H9 (cell line): ENCODE measurements at regions not wholly inside any gene's neighbourhood (a gene's known extent, or its start where the extent isn't known, plus 50 kb on each side); places are given as distances from the start of the nearest gene placed in this dataset.
"Not testable (repeated sequence)": the region's sequence is repeated elsewhere in the genome, so short reads cannot be mapped to it uniquely, and the experiment has no call there.

Experiments
- DNase-seq: peaks from one replicate; pipeline ENCODE4 v3.0.0-alpha.2; 2017
- H2AFZ ChIP-seq: one replicate; pipeline ENCODE4 v1.6.1; 2013; ENCODE audit warnings: mild to moderate bottlenecking, low read length, control low read depth, moderate library complexity
- H2AK5ac ChIP-seq: 2 replicates; pipeline ENCODE4 v1.6.1; 2013; ENCODE audit warnings: low read length, control low read depth, mixed read lengths; ENCODE audit not compliant: insufficient read length
- H2BK120ac ChIP-seq: one replicate; pipeline ENCODE4 v1.6.1; 2013; ENCODE audit warnings: low read depth, mild to moderate bottlenecking, low read length, control low read depth, inconsistent platforms; ENCODE audit not compliant: poor library complexity, severe bottlenecking
- H2BK12ac ChIP-seq: 2 replicates; pipeline ENCODE4 v1.6.1; 2013; ENCODE audit warnings: low read length, control low read depth, mixed read lengths, low read depth; ENCODE audit not compliant: insufficient read length
- H2BK15ac ChIP-seq: 2 replicates; pipeline ENCODE4 v1.6.1; 2013; ENCODE audit warnings: low read depth, low read length, control low read depth
- H2BK20ac ChIP-seq: one replicate; pipeline ENCODE4 v1.6.1; 2013; ENCODE audit warnings: low read depth, mild to moderate bottlenecking, low read length, control low read depth, inconsistent platforms; ENCODE audit not compliant: poor library complexity, severe bottlenecking
- H2BK5ac ChIP-seq: 2 replicates; pipeline ENCODE4 v1.6.1; 2013; ENCODE audit warnings: low read length, control low read depth, mixed read lengths; ENCODE audit not compliant: insufficient read length
- H3K14ac ChIP-seq: 2 replicates; pipeline ENCODE4 v1.6.1; 2013; ENCODE audit warnings: low read length, control low read depth; ENCODE audit not compliant: insufficient read depth
- H3K18ac ChIP-seq: 2 replicates; pipeline ENCODE4 v1.6.1; 2013; ENCODE audit warnings: low read depth, mild to moderate bottlenecking, mixed read lengths, low read length, control low read depth; ENCODE audit not compliant: insufficient read length
- H3K23ac ChIP-seq: 2 replicates; pipeline ENCODE4 v1.6.1; 2013; ENCODE audit warnings: low read length, control low read depth, mixed read lengths, low read depth; ENCODE audit not compliant: insufficient read length
- H3K23me2 ChIP-seq: 2 replicates; pipeline ENCODE4 v1.6.1; 2013; ENCODE audit warnings: low read depth, mild to moderate bottlenecking, mixed read lengths, low read length, control low read depth; ENCODE audit not compliant: insufficient read length, poor library complexity, severe bottlenecking
- H3K27ac ChIP-seq: 2 replicates; pipeline ENCODE4 v1.5.1; 2013; ENCODE audit warnings: low read length, control low read depth, mixed read lengths, low read depth; ENCODE audit not compliant: insufficient read length
- H3K27me3 ChIP-seq: 2 replicates; pipeline ENCODE4 v1.6.1; 2013; ENCODE audit warnings: low read length, control low read depth, inconsistent platforms; ENCODE audit not compliant: insufficient read depth
- H3K4ac ChIP-seq: 2 replicates; pipeline ENCODE4 v1.6.1; 2013; ENCODE audit warnings: low read depth, mild to moderate bottlenecking, control low read depth, inconsistent platforms, low read length, moderate library complexity
- H3K4me1 ChIP-seq: 2 replicates; pipeline ENCODE4 v1.6.1; 2013; ENCODE audit warnings: low read length, control low read depth, inconsistent platforms; ENCODE audit not compliant: insufficient read depth
- H3K4me2 ChIP-seq: 2 replicates; pipeline ENCODE4 v1.6.1; 2013; ENCODE audit warnings: low read length, control low read depth, mixed read lengths; ENCODE audit not compliant: insufficient read length, insufficient read depth
- H3K56ac ChIP-seq: 2 replicates; pipeline ENCODE4 v1.6.1; 2013; ENCODE audit warnings: low read depth, mild to moderate bottlenecking, mixed read lengths, low read length, control low read depth; ENCODE audit not compliant: insufficient read length
- H3K79me1 ChIP-seq: 2 replicates; pipeline ENCODE4 v1.6.1; 2013; ENCODE audit warnings: low read depth, mild to moderate bottlenecking, moderate library complexity, low read length, control low read depth, inconsistent platforms; ENCODE audit not compliant: insufficient read depth, poor library complexity, severe bottlenecking
- H3K79me2 ChIP-seq: 2 replicates; pipeline ENCODE4 v1.6.1; 2013; ENCODE audit warnings: low read length, control low read depth, inconsistent platforms; ENCODE audit not compliant: insufficient read depth
- H3K9ac ChIP-seq: 2 replicates; pipeline ENCODE4 v1.6.1; 2013; ENCODE audit warnings: low read length, control low read depth, mixed read lengths; ENCODE audit not compliant: insufficient read length; ENCODE audit errors: extremely low read depth
- H3K9me3 ChIP-seq: one replicate; pipeline ENCODE4 v1.6.1; 2013; ENCODE audit warnings: low read depth, low read length, inconsistent platforms; ENCODE audit not compliant: control insufficient read depth
- H3T11ph ChIP-seq: one replicate; pipeline ENCODE4 v1.6.1; 2013; ENCODE audit warnings: mild to moderate bottlenecking, low read length, control low read depth, inconsistent platforms
- H4K20me1 ChIP-seq: one replicate; pipeline ENCODE4 v1.6.1; 2013; ENCODE audit not compliant: control insufficient read depth, insufficient read length, insufficient read depth
- H4K5ac ChIP-seq: 2 replicates; pipeline ENCODE4 v1.6.1; 2013; ENCODE audit warnings: low read depth, mild to moderate bottlenecking, mixed read lengths, low read length, control low read depth; ENCODE audit not compliant: insufficient read length
- H4K8ac ChIP-seq: replicated peaks from 2 replicates; pipeline ENCODE4 v1.6.1; 2013; ENCODE audit warnings: low read length, control low read depth, mixed read lengths, low read depth; ENCODE audit not compliant: insufficient read length
- H4K91ac ChIP-seq: 2 replicates; pipeline ENCODE4 v1.6.1; 2013; ENCODE audit warnings: low read depth, mild to moderate bottlenecking, moderate library complexity, mixed read lengths, low read length, control low read depth; ENCODE audit not compliant: insufficient read length
- H3K27ac Mint-ChIP-seq, 3 experiments: 2 replicates in 2 of 3; 3 replicates in 1 of 3; pipeline ENCODE4 v1.8.0; 2020 to 2021; ENCODE audit warnings: mixed read lengths in 3 of 3, mild to moderate bottlenecking in 1 of 3, moderate library complexity in 1 of 3
- H3K27me3 Mint-ChIP-seq: 2 replicates; pipeline ENCODE4 v1.8.0; 2021; ENCODE audit warnings: low read depth, mild to moderate bottlenecking, moderate library complexity, mixed read lengths
- H3K36me3 Mint-ChIP-seq, 3 experiments: 2 replicates in 2 of 3; 3 replicates in 1 of 3; pipeline ENCODE4 v1.8.0; 2020 to 2021; ENCODE audit warnings: low read depth in 3 of 3, mixed read lengths in 3 of 3; ENCODE audit not compliant: insufficient read depth in 1 of 3
- H3K4me1 Mint-ChIP-seq, 2 experiments: 2 replicates each; pipeline ENCODE4 v1.8.0; 2020; ENCODE audit warnings: mixed read lengths in 2 of 2
- H3K4me3 Mint-ChIP-seq, 2 experiments: 2 replicates in 1 of 2; 3 replicates in 1 of 2; pipeline ENCODE4 v1.8.0; 2020 to 2021; ENCODE audit warnings: mild to moderate bottlenecking in 2 of 2, mixed read lengths in 2 of 2, moderate library complexity in 1 of 2
- H3K9me3 Mint-ChIP-seq, 2 experiments: 2 replicates in 1 of 2; 3 replicates in 1 of 2; pipeline ENCODE4 v1.8.0; 2020; ENCODE audit warnings: mild to moderate bottlenecking in 2 of 2, mixed read lengths in 2 of 2, moderate library complexity in 1 of 2
- WGBS: extraction: QIAGEN DNeasy Blood & Tissue Kit; methylation state at CpG from one replicate; pipeline ENCODE4 v1.1.7; 2013; ENCODE audit warnings: missing lambda C conversion rate, low lambda C conversion rate, mixed read lengths; ENCODE audit not compliant: insufficient read length; ENCODE audit errors: extremely low coverage; 5-methylcytosine and 5-hydroxymethylcytosine counted together
- TF ChIP-seq, protein P1 (sequence below): fragments of 200-600 bp; sonication (generic); conservative IDR thresholded peaks from 3 replicates; pipeline ENCODE4 v1.8.0; 2021; ENCODE audit warnings: antibody characterized with exemption, mild to moderate bottlenecking

DNA sequence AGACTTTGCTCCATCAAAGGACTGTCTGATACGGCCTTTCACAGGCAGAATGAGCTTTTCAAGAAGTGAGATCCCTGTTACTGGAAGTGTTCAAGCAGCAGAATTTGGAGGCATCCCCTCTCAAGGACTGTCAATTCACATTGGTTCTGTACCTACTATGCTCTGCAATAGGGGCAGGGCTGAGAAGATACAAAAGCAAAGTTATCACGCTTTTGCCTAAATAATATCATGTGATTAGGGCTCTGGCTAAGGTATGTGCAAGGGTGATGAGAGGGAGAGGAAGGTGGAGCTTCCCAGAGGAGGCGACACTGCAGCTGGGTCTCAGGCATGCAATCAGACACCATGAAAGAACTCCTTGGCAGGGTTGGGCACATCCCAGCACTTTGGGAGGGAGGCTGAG lies 80.2 kb upstream of the PIM1 start:
- Histone ChIP-seq H2BK12ac (no peak overlapping the region), H3K4me2 (no peak overlapping the region), H3K14ac (no peak overlapping the region), H2BK15ac (no peak overlapping the region), H3K27me3 (no peaks in the 10 kb centered on the region), H3K23me2 (no peaks in the 10 kb centered on the region), H3K4ac (no peak overlapping the region), H3K4me1 (peaks cover 3% of the 10 kb centered on the region; the same call in 1 of the 2 replicates), H4K8ac (no peak overlapping the region), H3K9me3 (no peaks in the 10 kb centered on the region), H3K23ac (no peak overlapping the region), H4K91ac (no peak overlapping the region), H2AK5ac (no peak overlapping the region), H2BK120ac (no peak overlapping the region), H3K18ac (no peak overlapping the region), H2BK5ac (no peak overlapping the region), H3K27ac (no peak overlapping the region), H2AFZ (no peak overlapping the region), H2BK20ac (no peak overlapping the region), H3K79me1 (no peaks in the 10 kb centered on the region), H4K5ac (no peak overlapping the region), H3K79me2 (no peaks in the 10 kb centered on the region), H3K9ac (no peak overlapping the region), H4K20me1 (no peaks in the 10 kb centered on the region), H3T11ph (no peak overlapping the region), H3K56ac (no peak overlapping the region)
- Mint-ChIP-seq H3K36me3 (no peaks in the 10 kb centered on the region; a peak in 1 of 7 replicates), H3K9me3 (no peaks in the 10 kb centered on the region; a peak in 1 of 5 replicates), H3K4me1 (peaks cover 11 to 16% of the 10 kb centered on the region in 2 experiments), H3K27me3 (no peaks in the 10 kb centered on the region), H3K27ac (no peak overlapping the region; a peak in 2 of 7 replicates), H3K4me3 (no peak overlapping the region)
- no peak for DNase-seq
- no CpG with 5 or more reads among the region's 3 CpGs for WGBS
- TF ChIP-seq, protein P1, sequence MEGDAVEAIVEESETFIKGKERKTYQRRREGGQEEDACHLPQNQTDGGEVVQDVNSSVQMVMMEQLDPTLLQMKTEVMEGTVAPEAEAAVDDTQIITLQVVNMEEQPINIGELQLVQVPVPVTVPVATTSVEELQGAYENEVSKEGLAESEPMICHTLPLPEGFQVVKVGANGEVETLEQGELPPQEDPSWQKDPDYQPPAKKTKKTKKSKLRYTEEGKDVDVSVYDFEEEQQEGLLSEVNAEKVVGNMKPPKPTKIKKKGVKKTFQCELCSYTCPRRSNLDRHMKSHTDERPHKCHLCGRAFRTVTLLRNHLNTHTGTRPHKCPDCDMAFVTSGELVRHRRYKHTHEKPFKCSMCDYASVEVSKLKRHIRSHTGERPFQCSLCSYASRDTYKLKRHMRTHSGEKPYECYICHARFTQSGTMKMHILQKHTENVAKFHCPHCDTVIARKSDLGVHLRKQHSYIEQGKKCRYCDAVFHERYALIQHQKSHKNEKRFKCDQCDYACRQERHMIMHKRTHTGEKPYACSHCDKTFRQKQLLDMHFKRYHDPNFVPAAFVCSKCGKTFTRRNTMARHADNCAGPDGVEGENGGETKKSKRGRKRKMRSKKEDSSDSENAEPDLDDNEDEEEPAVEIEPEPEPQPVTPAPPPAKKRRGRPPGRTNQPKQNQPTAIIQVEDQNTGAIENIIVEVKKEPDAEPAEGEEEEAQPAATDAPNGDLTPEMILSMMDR: no peak

DNA sequence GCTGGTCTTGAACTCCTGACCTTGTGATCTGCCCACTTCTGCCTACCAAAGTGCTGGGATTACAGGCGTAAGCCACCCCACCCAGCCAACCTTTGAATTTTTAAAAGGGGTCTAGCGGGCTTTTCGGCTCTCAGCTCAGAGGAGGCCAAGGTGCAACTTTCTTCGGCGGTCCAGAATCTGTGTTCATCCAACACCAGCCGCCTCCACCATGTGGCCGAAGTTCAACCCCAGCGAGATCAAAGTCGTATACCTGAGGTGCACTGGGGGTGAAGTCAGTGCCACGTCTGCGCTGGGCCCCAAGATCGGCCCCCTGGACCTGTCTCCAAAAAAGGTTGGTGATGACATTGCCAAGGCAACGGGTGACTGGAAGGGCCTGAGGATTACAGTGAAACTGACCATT lies 78.8 kb upstream of the PIM1 start:
- H3K4ac ChIP-seq: not testable (repeated sequence)

More for the DNA sequence above, 78.8 kb upstream of the PIM1 start:
- not testable (repeated sequence) for H3K27me3 Mint-ChIP-seq, H2AK5ac ChIP-seq, H3K27ac Mint-ChIP-seq, H3K18ac ChIP-seq, H2BK20ac ChIP-seq, H2AFZ ChIP-seq, H2BK5ac ChIP-seq, H3K79me2 ChIP-seq, H3K4me2 ChIP-seq, H3T11ph ChIP-seq, H3K9me3 ChIP-seq, H3K56ac ChIP-seq, H4K20me1 ChIP-seq, H3K4me1 ChIP-seq, DNase-seq, H3K27ac ChIP-seq, H3K36me3 Mint-ChIP-seq, H4K8ac ChIP-seq, H3K4me3 Mint-ChIP-seq, H2BK12ac ChIP-seq, H3K9ac ChIP-seq, H3K14ac ChIP-seq, H2BK15ac ChIP-seq, H3K23ac ChIP-seq, H3K27me3 ChIP-seq, H3K79me1 ChIP-seq, H4K91ac ChIP-seq, H4K5ac ChIP-seq, H2BK120ac ChIP-seq, H3K23me2 ChIP-seq, H3K9me3 Mint-ChIP-seq
- peaks cover 9 to 18% of the 10 kb centered on the region in 2 experiments for H3K4me1 Mint-ChIP-seq
- no CpG with 5 or more reads among the region's 13 CpGs for WGBS
